MM.1S (cell line): ENCODE measurements at regions not wholly inside any gene's neighbourhood (a gene's known extent, or its start where the extent isn't known, plus 50 kb on each side); places are given as distances from the start of the nearest gene placed in this dataset.

Source experiments
- EZH2 ChIP-seq: fragments of 300-600 bp; sonication (generic); optimal IDR thresholded peaks from 2 replicates; pipeline ENCODE3; 2017; ENCODE audit warnings: low read depth, mild to moderate bottlenecking, antibody characterized with exemption, low read length, mixed read lengths
- EZH2phosphoT487 ChIP-seq: fragments of 300-600 bp; sonication (generic); IDR thresholded peaks from 2 replicates; pipeline ENCODE4 v1.6.1; 2018; ENCODE audit warnings: antibody characterized with exemption, low read length
- TF ChIP-seq, protein P1 (sequence below): fragments of 300-600 bp; sonication (generic); IDR thresholded peaks from 2 replicates; pipeline ENCODE4 v1.5.1; 2016; ENCODE audit warnings: antibody characterized with exemption, low read length, mixed read lengths

DNA sequence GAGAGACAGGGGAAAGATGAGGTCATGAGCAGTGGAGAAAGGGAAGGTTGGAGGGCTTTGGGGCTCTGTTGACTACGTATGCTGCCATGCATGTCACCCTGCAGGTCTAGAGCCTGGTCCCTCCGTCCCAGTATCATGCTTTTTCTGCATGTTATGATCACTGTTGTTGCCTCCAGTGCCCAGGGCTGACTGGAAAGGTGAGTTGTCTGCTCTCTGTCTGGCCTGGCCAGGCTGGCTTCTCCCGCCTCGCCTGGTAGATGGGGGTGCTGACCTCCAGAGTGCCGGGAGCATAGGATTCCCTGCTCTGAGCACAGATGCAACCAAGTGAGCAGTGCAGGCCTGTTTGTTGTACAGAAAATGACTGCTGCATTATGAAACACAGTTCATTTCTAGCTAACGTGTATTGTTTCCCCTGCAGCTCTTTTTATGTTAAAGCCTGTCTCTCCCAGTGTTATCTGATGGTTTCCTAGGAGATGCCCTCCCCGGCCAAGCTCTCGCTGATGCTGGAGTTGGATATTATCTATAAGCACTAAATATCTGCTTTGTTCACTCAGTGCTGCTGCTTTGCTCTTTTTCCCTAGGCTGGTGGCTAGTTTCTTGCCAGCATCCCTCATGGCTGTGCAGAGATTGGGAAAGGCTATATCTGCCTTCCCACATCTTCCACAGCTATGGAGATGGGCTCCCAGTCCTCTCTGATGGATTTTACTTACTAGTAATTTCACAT is 158.2 kb downstream of the TDRD15 start:
- TF ChIP-seq, protein P1, sequence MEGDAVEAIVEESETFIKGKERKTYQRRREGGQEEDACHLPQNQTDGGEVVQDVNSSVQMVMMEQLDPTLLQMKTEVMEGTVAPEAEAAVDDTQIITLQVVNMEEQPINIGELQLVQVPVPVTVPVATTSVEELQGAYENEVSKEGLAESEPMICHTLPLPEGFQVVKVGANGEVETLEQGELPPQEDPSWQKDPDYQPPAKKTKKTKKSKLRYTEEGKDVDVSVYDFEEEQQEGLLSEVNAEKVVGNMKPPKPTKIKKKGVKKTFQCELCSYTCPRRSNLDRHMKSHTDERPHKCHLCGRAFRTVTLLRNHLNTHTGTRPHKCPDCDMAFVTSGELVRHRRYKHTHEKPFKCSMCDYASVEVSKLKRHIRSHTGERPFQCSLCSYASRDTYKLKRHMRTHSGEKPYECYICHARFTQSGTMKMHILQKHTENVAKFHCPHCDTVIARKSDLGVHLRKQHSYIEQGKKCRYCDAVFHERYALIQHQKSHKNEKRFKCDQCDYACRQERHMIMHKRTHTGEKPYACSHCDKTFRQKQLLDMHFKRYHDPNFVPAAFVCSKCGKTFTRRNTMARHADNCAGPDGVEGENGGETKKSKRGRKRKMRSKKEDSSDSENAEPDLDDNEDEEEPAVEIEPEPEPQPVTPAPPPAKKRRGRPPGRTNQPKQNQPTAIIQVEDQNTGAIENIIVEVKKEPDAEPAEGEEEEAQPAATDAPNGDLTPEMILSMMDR, result no peak
- TF ChIP-seq EZH2phosphoT487 (no peak), EZH2 (no peak)
